ENCODE measurements at regions not wholly inside any gene's neighbourhood (a gene's known extent, or its start where the extent isn't known, plus 50 kb on each side); places are given as distances from the start of the nearest gene placed in this dataset.
A peak's percentile ranks its signal among the peaks of the same experiment; 100 is the strongest.

- no peak overlapping the region for H3K4me3 Mint-ChIP-seq
- no peak overlapping the region for H3K9ac ChIP-seq (ENCODE audit: extremely low read depth, low read length, poor library complexity, severe bottlenecking)
- no peaks in the 10 kb centered on the region for H3K4me1 Mint-ChIP-seq
- no peaks in the 10 kb centered on the region for H3K36me3 ChIP-seq (ENCODE audit: control insufficient read depth, insufficient read depth, low read length)
- no peak for DNase-seq
- no peak overlapping the region for H3K27ac ChIP-seq (ENCODE audit: low read depth, low read length)
- no peaks in the 10 kb centered on the region for H3K4me1 ChIP-seq (ENCODE audit: control insufficient read depth, insufficient read depth, low read length)
- H3K27me3 Mint-ChIP-seq (ENCODE audit: insufficient read depth): peaks cover 2% of the 10 kb centered on the region
- no peaks in the 10 kb centered on the region for H3K36me3 Mint-ChIP-seq (ENCODE audit: low read depth)
- H3K4me3 ChIP-seq (ENCODE audit: low read length): no peak overlapping the region
- H3K9me3 Mint-ChIP-seq: peaks cover 5% of the 10 kb centered on the region
- H3K27ac Mint-ChIP-seq: no peak overlapping the region
- no peaks in the 10 kb centered on the region for H3K9me3 ChIP-seq (ENCODE audit: control insufficient read depth, low read length)
- 91 to 93% methylated on average over 5 to 8 of the region's 8 CpGs for WGBS, 2 experiments (ENCODE audit: insufficient coverage in 1 of 2, insufficient read length in 1 of 2)
- H3K27me3 ChIP-seq (ENCODE audit: control insufficient read depth, insufficient read depth, low read length, poor library complexity, severe bottlenecking): no peaks in the 10 kb centered on the region
- no peak for TF ChIP-seq CTCF (conservative IDR thresholded peaks at IDR 0.05)
Measured at GRCh38 chr12:105754313-105754712, 384.4 kb downstream of the NUAK1 start.

DNA sequence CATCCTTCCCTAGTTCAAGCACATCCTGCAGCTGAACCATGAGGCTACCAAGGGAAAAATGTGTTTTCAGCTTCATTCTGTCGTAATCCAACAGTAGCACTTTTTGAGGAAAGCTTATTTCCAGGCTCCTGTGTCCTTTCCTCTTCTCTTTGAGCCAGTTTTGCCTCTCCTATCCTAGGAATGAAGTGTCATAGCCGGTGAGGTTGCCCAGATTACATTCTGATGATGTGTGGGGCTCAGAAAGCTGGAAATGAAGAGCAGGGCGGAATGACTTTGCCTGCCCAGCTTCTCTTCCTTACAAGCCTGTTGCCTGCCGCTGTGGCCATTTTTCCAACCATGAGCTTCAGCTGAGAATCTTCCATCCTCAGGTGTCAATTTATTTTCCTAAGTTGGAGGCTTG lies 381.8 kb downstream of the NUAK1 start:
- WGBS, 2 experiments (ENCODE audit: insufficient coverage in 1 of 2, insufficient read length in 1 of 2): 83 to 90% methylated on average over 2 to 4 of the region's 4 CpGs
- TF ChIP-seq CTCF (conservative IDR thresholded peaks at IDR 0.05): no peak
- H3K9me3 Mint-ChIP-seq: peaks cover 5% of the 10 kb centered on the region
- Histone ChIP-seq H3K4me3 (ENCODE audit: low read length) (no peak overlapping the region), H3K36me3 (ENCODE audit: control insufficient read depth, insufficient read depth, low read length) (no peaks in the 10 kb centered on the region), H3K9me3 (ENCODE audit: control insufficient read depth, low read length) (no peaks in the 10 kb centered on the region), H3K9ac (ENCODE audit: extremely low read depth, low read length, poor library complexity, severe bottlenecking) (no peak overlapping the region), H3K4me1 (ENCODE audit: control insufficient read depth, insufficient read depth, low read length) (no peaks in the 10 kb centered on the region), H3K27ac (ENCODE audit: low read depth, low read length) (no peak overlapping the region), H3K27me3 (ENCODE audit: control insufficient read depth, insufficient read depth, low read length, poor library complexity, severe bottlenecking) (no peaks in the 10 kb centered on the region)
- no peak overlapping the region for H3K4me3 Mint-ChIP-seq
- no peak overlapping the region for H3K27ac Mint-ChIP-seq
- no peaks in the 10 kb centered on the region for H3K36me3 Mint-ChIP-seq (ENCODE audit: low read depth)
- no peak for DNase-seq
- peaks cover 2% of the 10 kb centered on the region for H3K27me3 Mint-ChIP-seq (ENCODE audit: insufficient read depth)
- H3K4me1 Mint-ChIP-seq: no peaks in the 10 kb centered on the region

GRCh38 chr12:105759149-105759548 lies 379.6 kb downstream of the NUAK1 start:
- Histone ChIP-seq H3K4me3 (ENCODE audit: low read length) (no peak overlapping the region), H3K27me3 (ENCODE audit: control insufficient read depth, insufficient read depth, low read length, poor library complexity, severe bottlenecking) (no peaks in the 10 kb centered on the region), H3K9ac (ENCODE audit: extremely low read depth, low read length, poor library complexity, severe bottlenecking) (no peak overlapping the region), H3K4me1 (ENCODE audit: control insufficient read depth, insufficient read depth, low read length) (no peaks in the 10 kb centered on the region), H3K36me3 (ENCODE audit: control insufficient read depth, insufficient read depth, low read length) (no peaks in the 10 kb centered on the region), H3K27ac (ENCODE audit: low read depth, low read length) (no peak overlapping the region), H3K9me3 (ENCODE audit: control insufficient read depth, low read length) (no peaks in the 10 kb centered on the region)
- WGBS, 2 experiments (ENCODE audit: insufficient coverage in 1 of 2, insufficient read length in 1 of 2): 92 to 93% methylated on average over 2 to 5 of the region's 5 CpGs
- Mint-ChIP-seq H3K4me1 (no peaks in the 10 kb centered on the region), H3K4me3 (no peak overlapping the region), H3K9me3 (peaks cover 5% of the 10 kb centered on the region), H3K27ac (no peak overlapping the region), H3K27me3 (ENCODE audit: insufficient read depth) (peaks cover 2% of the 10 kb centered on the region), H3K36me3 (ENCODE audit: low read depth) (no peaks in the 10 kb centered on the region)
- peak; percentile 48 for TF ChIP-seq CTCF (conservative IDR thresholded peaks at IDR 0.05)
- no peak for DNase-seq

Data from endodermal cell (in vitro differentiated cells).